ENCODE measurements at regions not wholly inside any gene's neighbourhood (a gene's known extent, or its start where the extent isn't known, plus 50 kb on each side); places are given as distances from the start of the nearest gene placed in this dataset.
A peak's percentile ranks its signal among the peaks of the same experiment; 100 is the strongest.

GRCh38 chr11:129503646-129504045, 128.0 kb downstream of the BARX2 start:
- WGBS, 5 donors, result 14 to 35% (median 28%) methylated on average over 2 of the region's 2 CpGs
- no peaks in the 10 kb centered on the region for H3K27me3 ChIP-seq

GRCh38 chr11:129505266-129505665, 129.6 kb downstream of the BARX2 start:
- Histone ChIP-seq H3K36me3 (no peaks in the 10 kb centered on the region), H3K9me3 (peaks cover 0 to 7% (median 0%) of the 10 kb centered on the region in 4 donors), H3K27me3 (no peaks in the 10 kb centered on the region), H3K27ac (no peak overlapping the region), H3K4me1 (no peaks in the 10 kb centered on the region), H3K4me3 (no peak overlapping the region)
- no peak for TF ChIP-seq POLR2AphosphoS5 (IDR thresholded peaks at IDR 0.05)
- TF ChIP-seq CTCF (IDR thresholded peaks at IDR 0.05), result no peak
- no peak for TF ChIP-seq POLR2A (IDR thresholded peaks at IDR 0.05)
- TF ChIP-seq EP300 (IDR thresholded peaks at IDR 0.05), result no peak
- intact Hi-C loops (cut with DNase I; ENCODE audit: low total_unique reads), result no loop called here
- 54 to 70% (median 57%) methylated on average over 2 of the region's 2 CpGs for WGBS, 5 donors
- peak in 1 of 2 donors; percentile 35 for DNase-seq

More at GRCh38 chr11:129503646-129504045, 128.0 kb downstream of the BARX2 start:
- TF ChIP-seq CTCF (IDR thresholded peaks at IDR 0.05), result no peak
- TF ChIP-seq POLR2A (IDR thresholded peaks at IDR 0.05), result no peak
- TF ChIP-seq POLR2AphosphoS5 (IDR thresholded peaks at IDR 0.05), result no peak
- no peak for TF ChIP-seq EP300 (IDR thresholded peaks at IDR 0.05)
- Histone ChIP-seq H3K36me3 (no peaks in the 10 kb centered on the region), H3K27ac (no peak overlapping the region), H3K9me3 (peaks cover 0 to 7% (median 0%) of the 10 kb centered on the region in 4 donors), H3K4me3 (no peak overlapping the region), H3K4me1 (no peaks in the 10 kb centered on the region)
- intact Hi-C loops (cut with DNase I; ENCODE audit: low total_unique reads), result no loop called here
- DNase-seq, result no peak

GRCh38 chr11:129508163-129508562, 132.5 kb downstream of the BARX2 start:
- TF ChIP-seq POLR2A (IDR thresholded peaks at IDR 0.05) (no peak), EP300 (IDR thresholded peaks at IDR 0.05) (no peak), CTCF (IDR thresholded peaks at IDR 0.05) (no peak), POLR2AphosphoS5 (IDR thresholded peaks at IDR 0.05) (no peak)
- WGBS, 5 donors, result 91 to 98% (median 95%) methylated on average over 4 of the region's 4 CpGs

GRCh38 chr11:129528296-129528695, 152.6 kb downstream of the BARX2 start:
- DNase-seq, result no peak
- WGBS, 5 donors, result 57 to 83% (median 69%) methylated on average over 2 of the region's 2 CpGs
- no peak overlapping the region for H3K27ac ChIP-seq
- H3K4me3 ChIP-seq, result no peak overlapping the region
- intact Hi-C loops (cut with DNase I; ENCODE audit: low total_unique reads), result no loop called here
- no peaks in the 10 kb centered on the region for H3K36me3 ChIP-seq
- peaks cover 0 to 8% (median 2%) of the 10 kb centered on the region in 4 donors for H3K9me3 ChIP-seq
- TF ChIP-seq POLR2A (IDR thresholded peaks at IDR 0.05), result no peak
- TF ChIP-seq CTCF (IDR thresholded peaks at IDR 0.05), result no peak
- no peak for TF ChIP-seq POLR2AphosphoS5 (IDR thresholded peaks at IDR 0.05)
- TF ChIP-seq EP300 (IDR thresholded peaks at IDR 0.05), result no peak
- no peaks in the 10 kb centered on the region for H3K4me1 ChIP-seq
- H3K27me3 ChIP-seq, result no peaks in the 10 kb centered on the region

More at GRCh38 chr11:129508163-129508562, 132.5 kb downstream of the BARX2 start:
- no peaks in the 10 kb centered on the region for H3K4me1 ChIP-seq
- no peaks in the 10 kb centered on the region for H3K27me3 ChIP-seq
- no peaks in the 10 kb centered on the region for H3K36me3 ChIP-seq
- DNase-seq, result no peak
- H3K27ac ChIP-seq, result no peak overlapping the region
- H3K9me3 ChIP-seq, result no peaks in the 10 kb centered on the region
- no peak overlapping the region for H3K4me3 ChIP-seq
- intact Hi-C loops (cut with DNase I; ENCODE audit: low total_unique reads), result no loop called here

Measured in stomach (tissue), 8 donors.